Liver (tissue), 7 donors: ENCODE measurements at regions not wholly inside any gene's neighbourhood (a gene's known extent, or its start where the extent isn't known, plus 50 kb on each side); places are given as distances from the start of the nearest gene placed in this dataset.

Experiments used
- DNase-seq: peaks from one replicate; pipeline ENCODE4 v3.0.0-alpha.2; 2017; ENCODE audit warnings: low spot score
- H3K27ac ChIP-seq, 2 donors: one replicate each; pipeline ENCODE4 v1.7.0; 2013; ENCODE audit warnings: inconsistent platforms in 2 of 2, low read length in 2 of 2, control low read depth in 1 of 2, low read depth in 1 of 2, mild to moderate bottlenecking in 1 of 2
- H3K27me3 ChIP-seq, 4 donors: one replicate each; pipeline versions ENCODE4 v1.6.1 to v1.7.0; 2013; ENCODE audit warnings: low read length in 3 of 4, inconsistent platforms in 1 of 4, mild to moderate bottlenecking in 1 of 4, moderate library complexity in 1 of 4; ENCODE audit not compliant: control insufficient read depth in 4 of 4, insufficient read depth in 4 of 4
- H3K36me3 ChIP-seq, 4 donors: one replicate each; pipeline versions ENCODE4 v1.6.1 to v1.7.0; 2013; ENCODE audit warnings: low read length in 3 of 4, mild to moderate bottlenecking in 3 of 4, low read depth in 1 of 4, moderate library complexity in 1 of 4; ENCODE audit not compliant: control insufficient read depth in 4 of 4, insufficient read depth in 3 of 4
- H3K4me1 ChIP-seq, 4 donors: one replicate each; pipeline versions ENCODE4 v1.6.1 to v1.7.0; 2013; ENCODE audit warnings: low read length in 3 of 4, mild to moderate bottlenecking in 3 of 4, moderate library complexity in 1 of 4; ENCODE audit not compliant: control insufficient read depth in 4 of 4, insufficient read depth in 4 of 4
- H3K4me3 ChIP-seq, 3 donors: one replicate each; pipeline versions ENCODE4 v1.6.1 to v1.7.0; 2013; ENCODE audit warnings: low read length in 3 of 3, control low read depth in 1 of 3, low read depth in 1 of 3, mild to moderate bottlenecking in 1 of 3
- H3K9ac ChIP-seq, 2 donors: one replicate each; pipeline ENCODE4 v1.7.0; 2013; ENCODE audit warnings: low read length in 2 of 2, mild to moderate bottlenecking in 2 of 2, moderate library complexity in 2 of 2, control low read depth in 1 of 2, low read depth in 1 of 2
- H3K9me3 ChIP-seq, 4 donors: one replicate each; pipeline versions ENCODE4 v1.6.1 to v1.7.0; 2013; ENCODE audit warnings: low read length in 3 of 4; ENCODE audit not compliant: control insufficient read depth in 4 of 4
- EGR1 ChIP-seq, 2 donors: IDR thresholded peaks; 2 replicates each; pipeline ENCODE4 v1.6.1; 2016 to 2018; ENCODE audit warnings: antibody characterized with exemption in 2 of 2, low read depth in 2 of 2
- FOXA1 ChIP-seq: IDR thresholded peaks from 2 replicates; pipeline ENCODE4 v1.6.1; 2016; ENCODE audit warnings: antibody characterized with exemption
- GABPA ChIP-seq, 2 donors: IDR thresholded peaks in 1 of 2; conservative IDR thresholded peaks in 1 of 2; 2 replicates each; pipeline ENCODE4 v1.6.1; 2016; ENCODE audit warnings: antibody characterized with exemption in 2 of 2, mild to moderate bottlenecking in 1 of 2, moderate library complexity in 1 of 2
- JUND ChIP-seq, 2 donors: IDR thresholded peaks; 2 replicates each; pipeline ENCODE4 v1.6.1; 2016; ENCODE audit warnings: antibody characterized with exemption in 2 of 2
- MAX ChIP-seq: IDR thresholded peaks from 2 replicates; pipeline ENCODE4 v1.6.1; 2016; ENCODE audit warnings: antibody characterized with exemption
- NR2F2 ChIP-seq: IDR thresholded peaks from 2 replicates; pipeline ENCODE4 v1.6.1; 2016; ENCODE audit warnings: antibody characterized with exemption
- REST ChIP-seq: IDR thresholded peaks from 2 replicates; pipeline ENCODE4 v1.6.1; 2016; ENCODE audit warnings: antibody characterized with exemption, mild to moderate bottlenecking
- SP1 ChIP-seq: IDR thresholded peaks from 2 replicates; pipeline ENCODE4 v1.6.1; 2018; ENCODE audit warnings: antibody characterized with exemption, mild to moderate bottlenecking
- TAF1 ChIP-seq: conservative IDR thresholded peaks from 2 replicates; pipeline ENCODE4 v1.6.1; 2016; ENCODE audit warnings: antibody characterized with exemption, mild to moderate bottlenecking
- YY1 ChIP-seq: IDR thresholded peaks from 2 replicates; pipeline ENCODE4 v1.6.1; 2016; ENCODE audit warnings: antibody characterized with exemption, mild to moderate bottlenecking
- WGBS: extraction: QIAGEN DNeasy Blood & Tissue Kit; methylation state at CpG from one replicate; pipeline ENCODE4 v1.1.7; 2013; 5-methylcytosine and 5-hydroxymethylcytosine counted together
- donor health status: healthy.
- donor health status: healthy.
- donor health status: healthy.
- donor health status: healthy.

- TF ChIP-seq REST (no peak), GABPA (IDR thresholded peaks at IDR 0.05 in 1 of 2, conservative IDR thresholded peaks at IDR 0.05 in 1 of 2) (no peak)
Measured at GRCh38 chr13:39208636-39209035, 170.4 kb downstream of the NHLRC3 start (continued).

- peak; percentile 48 for TF ChIP-seq NR2F2
- no peak for TF ChIP-seq FOXA1
- WGBS = 70% methylated on average over 1 of the region's 1 CpG
- no peaks in the 10 kb centered on the region for H3K36me3 ChIP-seq
- no peak overlapping the region for H3K4me3 ChIP-seq
- H3K9ac ChIP-seq = no peak overlapping the region
- no peaks in the 10 kb centered on the region for H3K27me3 ChIP-seq
- H3K4me1 ChIP-seq = no peaks in the 10 kb centered on the region
- H3K27ac ChIP-seq = no peak overlapping the region
- H3K9me3 ChIP-seq = no peaks in the 10 kb centered on the region
- no peak for DNase-seq
Measured at GRCh38 chr13:39209731-39210531, 171.7 kb downstream of the NHLRC3 start.

- WGBS = 93% methylated on average over 1 of the region's 1 CpG
- Histone ChIP-seq H3K9ac (no peak overlapping the region), H3K4me3 (no peak overlapping the region), H3K27me3 (no peaks in the 10 kb centered on the region), H3K4me1 (no peaks in the 10 kb centered on the region), H3K9me3 (no peaks in the 10 kb centered on the region), H3K36me3 (no peaks in the 10 kb centered on the region), H3K27ac (no peak overlapping the region)
- no peak for TF ChIP-seq SP1
- TF ChIP-seq EGR1 (IDR thresholded peaks at IDR 0.05; ENCODE audit: low read depth in 2 of 2) = no peak
- no peak for TF ChIP-seq JUND (IDR thresholded peaks at IDR 0.05)
- TF ChIP-seq TAF1 = no peak
- no peak for DNase-seq
Measured at GRCh38 chr13:39210961-39211534, 172.8 kb downstream of the NHLRC3 start.

GRCh38 chr13:39215971-39216370 lies 177.7 kb downstream of the NHLRC3 start:
- H3K4me3 ChIP-seq = no peak overlapping the region
- WGBS = 90% methylated on average over 8 of the region's 8 CpGs
- TF ChIP-seq YY1 = no peak
- no peak for TF ChIP-seq MAX
- TF ChIP-seq REST = no peak
- H3K4me1 ChIP-seq = no peaks in the 10 kb centered on the region
- no peaks in the 10 kb centered on the region for H3K27me3 ChIP-seq
- H3K9ac ChIP-seq = no peak overlapping the region
- no peak overlapping the region for H3K27ac ChIP-seq
- DNase-seq = no peak
- H3K9me3 ChIP-seq = no peaks in the 10 kb centered on the region
- H3K36me3 ChIP-seq = no peaks in the 10 kb centered on the region
